ENCODE measurements at regions not wholly inside any gene's neighbourhood (a gene's known extent, or its start where the extent isn't known, plus 50 kb on each side); places are given as distances from the start of the nearest gene placed in this dataset.

DNA sequence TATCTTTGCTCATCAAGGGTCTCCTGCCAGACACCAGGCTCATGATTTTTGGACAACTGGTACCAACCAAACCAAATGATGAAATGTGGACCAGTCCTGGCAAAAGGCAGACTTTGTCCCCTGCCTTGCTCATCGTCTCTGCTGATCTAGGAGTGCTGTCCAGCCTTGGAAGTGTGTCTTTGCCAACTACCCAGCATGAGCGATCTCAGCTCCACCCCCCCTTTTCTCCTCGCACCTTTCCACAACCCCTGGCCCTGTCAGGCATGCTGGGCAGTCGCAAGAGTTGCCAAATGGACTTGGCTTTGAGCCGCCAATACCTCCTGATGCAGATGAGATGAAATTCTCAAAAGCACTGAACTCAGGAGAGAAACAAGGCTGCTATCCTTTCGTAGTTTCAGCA, 174.3 kb downstream of the KCNA5 start:
- TF ChIP-seq, protein P1, sequence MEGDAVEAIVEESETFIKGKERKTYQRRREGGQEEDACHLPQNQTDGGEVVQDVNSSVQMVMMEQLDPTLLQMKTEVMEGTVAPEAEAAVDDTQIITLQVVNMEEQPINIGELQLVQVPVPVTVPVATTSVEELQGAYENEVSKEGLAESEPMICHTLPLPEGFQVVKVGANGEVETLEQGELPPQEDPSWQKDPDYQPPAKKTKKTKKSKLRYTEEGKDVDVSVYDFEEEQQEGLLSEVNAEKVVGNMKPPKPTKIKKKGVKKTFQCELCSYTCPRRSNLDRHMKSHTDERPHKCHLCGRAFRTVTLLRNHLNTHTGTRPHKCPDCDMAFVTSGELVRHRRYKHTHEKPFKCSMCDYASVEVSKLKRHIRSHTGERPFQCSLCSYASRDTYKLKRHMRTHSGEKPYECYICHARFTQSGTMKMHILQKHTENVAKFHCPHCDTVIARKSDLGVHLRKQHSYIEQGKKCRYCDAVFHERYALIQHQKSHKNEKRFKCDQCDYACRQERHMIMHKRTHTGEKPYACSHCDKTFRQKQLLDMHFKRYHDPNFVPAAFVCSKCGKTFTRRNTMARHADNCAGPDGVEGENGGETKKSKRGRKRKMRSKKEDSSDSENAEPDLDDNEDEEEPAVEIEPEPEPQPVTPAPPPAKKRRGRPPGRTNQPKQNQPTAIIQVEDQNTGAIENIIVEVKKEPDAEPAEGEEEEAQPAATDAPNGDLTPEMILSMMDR (IDR thresholded peaks at IDR 0.05): no peak
- no peak for TF ChIP-seq POLR2A (IDR thresholded peaks at IDR 0.05; ENCODE audit: low read depth)

All from esophagus muscularis mucosa (tissue), 3 donors.